GM23338 (cell line): ENCODE measurements at regions not wholly inside any gene's neighbourhood (a gene's known extent, or its start where the extent isn't known, plus 50 kb on each side); places are given as distances from the start of the nearest gene placed in this dataset.

Experiments
- ATAC-seq: fragments of 200-7000 bp; cut with Tn5 transposase; 3 replicates; pipeline ENCODE4 v1.9.1; 2020
- DNase-seq: peaks from one replicate; pipeline ENCODE4 v3.0.0-alpha.2; 2015; ENCODE audit warnings: low spot score
- H2AFZ ChIP-seq: fragments of 200-600 bp; sonication (generic); 2 replicates; pipeline ENCODE4 v1.8.0; 2016; ENCODE audit warnings: antibody characterized with exemption, mild to moderate bottlenecking, moderate library complexity
- H3F3A ChIP-seq: fragments of 200-600 bp; sonication (generic); replicated peaks from 2 replicates; pipeline ENCODE4 v1.8.0; 2017; ENCODE audit warnings: antibody characterized with exemption, mixed run types, low read depth
- H3K27ac ChIP-seq: fragments of 200-600 bp; sonication (generic); 2 replicates; pipeline ENCODE4 v1.6.1; 2016; ENCODE audit warnings: low read depth
- H3K27me3 ChIP-seq: fragments of 200-600 bp; sonication (generic); 2 replicates; pipeline ENCODE4 v1.8.0; 2016; ENCODE audit warnings: mild to moderate bottlenecking, mixed run types, moderate library complexity; ENCODE audit not compliant: insufficient read depth
- H3K36me3 ChIP-seq: fragments of 200-600 bp; sonication (generic); 2 replicates; pipeline ENCODE4 v1.8.0; 2016; ENCODE audit warnings: mild to moderate bottlenecking; ENCODE audit not compliant: insufficient read depth
- H3K4me1 ChIP-seq: fragments of 200-600 bp; sonication (generic); 2 replicates; pipeline ENCODE4 v1.8.0; 2016; ENCODE audit warnings: mild to moderate bottlenecking, moderate library complexity; ENCODE audit not compliant: insufficient read depth
- H3K4me2 ChIP-seq: fragments of 200-600 bp; sonication (generic); 2 replicates; pipeline ENCODE4 v1.7.1; 2017; ENCODE audit warnings: mixed run types
- H3K4me3 ChIP-seq: fragments of 200-600 bp; sonication (generic); 2 replicates; pipeline ENCODE4 v1.6.1; 2016; ENCODE audit warnings: mixed run types
- H3K79me2 ChIP-seq: fragments of 200-600 bp; sonication (generic); replicated peaks from 2 replicates; pipeline ENCODE4 v1.8.0; 2017; ENCODE audit warnings: mild to moderate bottlenecking; ENCODE audit not compliant: insufficient read depth
- H3K9me2 ChIP-seq: fragments of 200-600 bp; sonication (generic); 2 replicates; pipeline ENCODE4 v1.8.0; 2017; ENCODE audit not compliant: insufficient read depth
- H4K20me1 ChIP-seq: fragments of 200-600 bp; sonication (generic); replicated peaks from 2 replicates; pipeline ENCODE4 v1.8.0; 2017; ENCODE audit warnings: mild to moderate bottlenecking; ENCODE audit not compliant: insufficient read depth
- H3K27ac Mint-ChIP-seq: 2 replicates; pipeline ENCODE4 v1.8.0; 2020; ENCODE audit warnings: inconsistent platforms, mild to moderate bottlenecking, moderate library complexity, mixed read lengths
- H3K27me3 Mint-ChIP-seq: 3 replicates; pipeline ENCODE4 v1.8.0; 2022; ENCODE audit warnings: low read depth, mild to moderate bottlenecking, moderate library complexity, mixed read lengths, inconsistent platforms; ENCODE audit not compliant: insufficient read depth, poor library complexity
- H3K36me3 Mint-ChIP-seq: 3 replicates; pipeline ENCODE4 v1.8.0; 2021; ENCODE audit warnings: low read depth, mild to moderate bottlenecking, inconsistent platforms, moderate library complexity, mixed read lengths
- H3K4me1 Mint-ChIP-seq: 3 replicates; pipeline ENCODE4 v1.8.0; 2020; ENCODE audit warnings: mild to moderate bottlenecking, inconsistent platforms, mixed read lengths
- H3K4me3 Mint-ChIP-seq: 3 replicates; pipeline ENCODE4 v1.8.0; 2021; ENCODE audit warnings: moderate library complexity, mild to moderate bottlenecking, inconsistent platforms, mixed read lengths
- H3K9me3 Mint-ChIP-seq: 3 replicates; pipeline ENCODE4 v1.8.0; 2020; ENCODE audit warnings: moderate library complexity, mild to moderate bottlenecking, inconsistent platforms, mixed read lengths
- CREB1 ChIP-seq: fragments of 250-450 bp; sonication (Bioruptor Pico); IDR thresholded peaks from 2 replicates; pipeline ENCODE4 v1.5.0; 2020; ENCODE audit warnings: low read depth, mild to moderate bottlenecking, moderate library complexity
- JUNB ChIP-seq: IDR thresholded peaks from one replicate; pipeline ENCODE4 v1.6.1; 2016; ENCODE audit warnings: antibody characterized with exemption; ENCODE audit not compliant: unreplicated experiment
- TF ChIP-seq, protein P1 (sequence below): IDR thresholded peaks from 2 replicates; pipeline ENCODE4 v1.6.1; 2016; ENCODE audit warnings: antibody characterized with exemption
- TF ChIP-seq, protein P2 (sequence below): IDR thresholded peaks from one replicate; pipeline ENCODE4 v1.6.1; 2018; ENCODE audit warnings: antibody characterized with exemption; ENCODE audit not compliant: unreplicated experiment
- TF ChIP-seq, protein P3 (sequence below), 2 experiments: fragments of 200-600 bp in 1 of 2; sonication (generic) in 1 of 2; conservative IDR thresholded peaks; 2 replicates each; pipeline versions ENCODE4 v1.5.1 to v1.6.1; 2016 to 2017; ENCODE audit warnings: antibody characterized with exemption in 2 of 2, low read depth in 2 of 2, mild to moderate bottlenecking in 2 of 2, moderate library complexity in 1 of 2

DNA sequence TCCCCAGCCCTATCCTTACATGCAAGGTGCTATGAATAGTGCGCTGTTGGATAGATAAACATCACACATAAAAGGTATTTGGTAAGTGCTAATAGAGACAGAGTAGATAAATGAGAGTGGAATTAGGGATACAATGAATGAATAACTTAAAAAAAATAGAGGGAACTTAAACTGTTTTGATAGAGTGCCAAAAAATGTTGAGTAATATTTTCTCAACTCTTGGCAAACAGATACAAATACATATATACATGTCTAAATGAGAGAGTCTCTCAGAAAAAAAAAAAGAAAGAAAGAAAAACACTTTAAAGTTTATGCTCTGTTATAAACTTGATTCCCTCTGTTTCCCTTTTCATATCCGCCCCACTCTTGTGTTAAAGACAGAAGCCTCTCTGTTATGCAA lies 667.4 kb downstream of the ROBO2 start:
- H3K27me3 ChIP-seq = no peaks in the 10 kb centered on the region
- no peaks in the 10 kb centered on the region for H3F3A ChIP-seq
- H3K9me2 ChIP-seq = no peaks in the 10 kb centered on the region
- no peaks in the 10 kb centered on the region for H4K20me1 ChIP-seq
- no peaks in the 10 kb centered on the region for H3K36me3 ChIP-seq
- ATAC-seq = peak; percentile 59; the same call in 2 of the 3 replicates
- Mint-ChIP-seq H3K27me3 (no peaks in the 10 kb centered on the region), H3K36me3 (no peaks in the 10 kb centered on the region), H3K9me3 (no peaks in the 10 kb centered on the region), H3K4me1 (peaks cover 3% of the 10 kb centered on the region), H3K27ac (no peak overlapping the region), H3K4me3 (no peak overlapping the region)
- TF ChIP-seq, protein P1, sequence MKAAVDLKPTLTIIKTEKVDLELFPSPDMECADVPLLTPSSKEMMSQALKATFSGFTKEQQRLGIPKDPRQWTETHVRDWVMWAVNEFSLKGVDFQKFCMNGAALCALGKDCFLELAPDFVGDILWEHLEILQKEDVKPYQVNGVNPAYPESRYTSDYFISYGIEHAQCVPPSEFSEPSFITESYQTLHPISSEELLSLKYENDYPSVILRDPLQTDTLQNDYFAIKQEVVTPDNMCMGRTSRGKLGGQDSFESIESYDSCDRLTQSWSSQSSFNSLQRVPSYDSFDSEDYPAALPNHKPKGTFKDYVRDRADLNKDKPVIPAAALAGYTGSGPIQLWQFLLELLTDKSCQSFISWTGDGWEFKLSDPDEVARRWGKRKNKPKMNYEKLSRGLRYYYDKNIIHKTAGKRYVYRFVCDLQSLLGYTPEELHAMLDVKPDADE = no peak
- TF ChIP-seq CREB1 (CRISPR knock-in tag) = no peak
- TF ChIP-seq, protein P2, sequence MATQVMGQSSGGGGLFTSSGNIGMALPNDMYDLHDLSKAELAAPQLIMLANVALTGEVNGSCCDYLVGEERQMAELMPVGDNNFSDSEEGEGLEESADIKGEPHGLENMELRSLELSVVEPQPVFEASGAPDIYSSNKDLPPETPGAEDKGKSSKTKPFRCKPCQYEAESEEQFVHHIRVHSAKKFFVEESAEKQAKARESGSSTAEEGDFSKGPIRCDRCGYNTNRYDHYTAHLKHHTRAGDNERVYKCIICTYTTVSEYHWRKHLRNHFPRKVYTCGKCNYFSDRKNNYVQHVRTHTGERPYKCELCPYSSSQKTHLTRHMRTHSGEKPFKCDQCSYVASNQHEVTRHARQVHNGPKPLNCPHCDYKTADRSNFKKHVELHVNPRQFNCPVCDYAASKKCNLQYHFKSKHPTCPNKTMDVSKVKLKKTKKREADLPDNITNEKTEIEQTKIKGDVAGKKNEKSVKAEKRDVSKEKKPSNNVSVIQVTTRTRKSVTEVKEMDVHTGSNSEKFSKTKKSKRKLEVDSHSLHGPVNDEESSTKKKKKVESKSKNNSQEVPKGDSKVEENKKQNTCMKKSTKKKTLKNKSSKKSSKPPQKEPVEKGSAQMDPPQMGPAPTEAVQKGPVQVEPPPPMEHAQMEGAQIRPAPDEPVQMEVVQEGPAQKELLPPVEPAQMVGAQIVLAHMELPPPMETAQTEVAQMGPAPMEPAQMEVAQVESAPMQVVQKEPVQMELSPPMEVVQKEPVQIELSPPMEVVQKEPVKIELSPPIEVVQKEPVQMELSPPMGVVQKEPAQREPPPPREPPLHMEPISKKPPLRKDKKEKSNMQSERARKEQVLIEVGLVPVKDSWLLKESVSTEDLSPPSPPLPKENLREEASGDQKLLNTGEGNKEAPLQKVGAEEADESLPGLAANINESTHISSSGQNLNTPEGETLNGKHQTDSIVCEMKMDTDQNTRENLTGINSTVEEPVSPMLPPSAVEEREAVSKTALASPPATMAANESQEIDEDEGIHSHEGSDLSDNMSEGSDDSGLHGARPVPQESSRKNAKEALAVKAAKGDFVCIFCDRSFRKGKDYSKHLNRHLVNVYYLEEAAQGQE = no peak
- H3K4me2 ChIP-seq = no peak overlapping the region
- H3K4me3 ChIP-seq = no peak overlapping the region
- H3K27ac ChIP-seq = no peak overlapping the region
- no peak overlapping the region for H2AFZ ChIP-seq
- H3K4me1 ChIP-seq = peaks cover 20% of the 10 kb centered on the region
- DNase-seq = no peak
- H3K79me2 ChIP-seq = no peaks in the 10 kb centered on the region

DNA sequence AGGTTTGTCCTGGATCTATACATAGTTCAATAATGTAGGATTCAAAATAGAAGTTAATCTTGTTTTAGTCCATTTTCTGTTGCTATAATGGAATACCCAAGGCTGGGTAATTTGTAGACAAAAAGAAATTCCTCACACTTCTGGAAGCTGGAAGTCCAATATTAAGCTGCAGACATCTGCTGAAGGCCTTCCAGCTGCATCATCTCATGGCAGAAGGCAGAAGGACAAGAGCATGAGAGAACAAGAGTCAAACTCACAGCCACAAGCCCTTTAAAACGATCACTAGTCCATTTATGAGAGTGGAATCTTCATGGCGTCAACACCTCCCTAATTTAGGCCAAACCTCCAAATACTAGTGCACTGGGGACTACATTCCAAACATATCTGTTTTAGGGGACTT lies 669.3 kb downstream of the ROBO2 start:
- ATAC-seq (no peak), DNase-seq (no peak)
- TF ChIP-seq JUNB = no peak
- TF ChIP-seq, protein P1 = no peak
- TF ChIP-seq, protein P3, sequence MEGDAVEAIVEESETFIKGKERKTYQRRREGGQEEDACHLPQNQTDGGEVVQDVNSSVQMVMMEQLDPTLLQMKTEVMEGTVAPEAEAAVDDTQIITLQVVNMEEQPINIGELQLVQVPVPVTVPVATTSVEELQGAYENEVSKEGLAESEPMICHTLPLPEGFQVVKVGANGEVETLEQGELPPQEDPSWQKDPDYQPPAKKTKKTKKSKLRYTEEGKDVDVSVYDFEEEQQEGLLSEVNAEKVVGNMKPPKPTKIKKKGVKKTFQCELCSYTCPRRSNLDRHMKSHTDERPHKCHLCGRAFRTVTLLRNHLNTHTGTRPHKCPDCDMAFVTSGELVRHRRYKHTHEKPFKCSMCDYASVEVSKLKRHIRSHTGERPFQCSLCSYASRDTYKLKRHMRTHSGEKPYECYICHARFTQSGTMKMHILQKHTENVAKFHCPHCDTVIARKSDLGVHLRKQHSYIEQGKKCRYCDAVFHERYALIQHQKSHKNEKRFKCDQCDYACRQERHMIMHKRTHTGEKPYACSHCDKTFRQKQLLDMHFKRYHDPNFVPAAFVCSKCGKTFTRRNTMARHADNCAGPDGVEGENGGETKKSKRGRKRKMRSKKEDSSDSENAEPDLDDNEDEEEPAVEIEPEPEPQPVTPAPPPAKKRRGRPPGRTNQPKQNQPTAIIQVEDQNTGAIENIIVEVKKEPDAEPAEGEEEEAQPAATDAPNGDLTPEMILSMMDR (conservative IDR thresholded peaks at IDR 0.05; ENCODE audit: low read depth in 2 of 2) = no peak
- Histone ChIP-seq H4K20me1 (no peaks in the 10 kb centered on the region), H3K27me3 (no peaks in the 10 kb centered on the region), H3K27ac (no peak overlapping the region), H3K9me2 (no peaks in the 10 kb centered on the region), H3K4me1 (peaks cover 17% of the 10 kb centered on the region; the same call in 1 of the 2 replicates), H3F3A (no peaks in the 10 kb centered on the region), H3K4me2 (no peak overlapping the region), H3K79me2 (no peaks in the 10 kb centered on the region), H3K36me3 (no peaks in the 10 kb centered on the region), H2AFZ (no peak overlapping the region), H3K4me3 (no peak overlapping the region)
- Mint-ChIP-seq H3K36me3 (no peaks in the 10 kb centered on the region), H3K9me3 (no peaks in the 10 kb centered on the region), H3K27me3 (no peaks in the 10 kb centered on the region), H3K4me1 (no peaks in the 10 kb centered on the region), H3K4me3 (no peak overlapping the region), H3K27ac (no peak overlapping the region)
